Mesenchymal stem cell (in vitro differentiated cells and primary cell): ENCODE measurements at regions not wholly inside any gene's neighbourhood (a gene's known extent, or its start where the extent isn't known, plus 50 kb on each side); places are given as distances from the start of the nearest gene placed in this dataset.

Experiments
- DNase-seq: peaks from one replicate; pipeline ENCODE4 v3.0.0-alpha.2; 2013
- H2AFZ ChIP-seq: one replicate; pipeline ENCODE4 v1.6.1; 2013; ENCODE audit warnings: low read depth, mild to moderate bottlenecking, control low read depth, inconsistent platforms, low read length, moderate library complexity
- H2AK5ac ChIP-seq: 2 replicates; pipeline ENCODE4 v1.6.1; 2013; ENCODE audit warnings: low read length, moderate library complexity, mild to moderate bottlenecking, inconsistent platforms; ENCODE audit not compliant: severe bottlenecking
- H2BK120ac ChIP-seq: one replicate; pipeline ENCODE4 v1.6.1; 2013; ENCODE audit warnings: low read depth, mild to moderate bottlenecking, inconsistent platforms, low read length, moderate library complexity
- H2BK12ac ChIP-seq, 2 experiments: one replicate each; pipeline ENCODE4 v1.6.1; 2013; ENCODE audit warnings: inconsistent platforms in 2 of 2, low read length in 2 of 2, mild to moderate bottlenecking in 2 of 2, moderate library complexity in 2 of 2, control low read depth in 1 of 2
- H2BK15ac ChIP-seq: one replicate; pipeline ENCODE4 v1.6.1; 2013; ENCODE audit warnings: mild to moderate bottlenecking, low read depth, inconsistent platforms; ENCODE audit not compliant: poor library complexity, severe bottlenecking
- H2BK5ac ChIP-seq: 2 replicates; pipeline ENCODE4 v1.6.1; 2013; ENCODE audit warnings: low read depth, mild to moderate bottlenecking, low read length, control low read depth, inconsistent platforms; ENCODE audit not compliant: poor library complexity, severe bottlenecking
- H3K14ac ChIP-seq, 2 experiments: one replicate each; pipeline ENCODE4 v1.6.1; 2013; ENCODE audit warnings: inconsistent platforms in 2 of 2, low read length in 2 of 2, control low read depth in 1 of 2, mild to moderate bottlenecking in 1 of 2, moderate library complexity in 1 of 2
- H3K18ac ChIP-seq, 2 experiments: one replicate each; pipeline ENCODE4 v1.6.1; 2013; ENCODE audit warnings: inconsistent platforms in 2 of 2, low read length in 2 of 2, control low read depth in 1 of 2, low read depth in 1 of 2, mild to moderate bottlenecking in 1 of 2
- H3K23ac ChIP-seq, 2 experiments: one replicate each; pipeline ENCODE4 v1.6.1; 2013; ENCODE audit warnings: inconsistent platforms in 2 of 2, low read length in 2 of 2, mild to moderate bottlenecking in 2 of 2, moderate library complexity in 2 of 2, control low read depth in 1 of 2
- H3K27ac ChIP-seq: 2 replicates; pipeline ENCODE4 v1.5.1; 2013; ENCODE audit warnings: mild to moderate bottlenecking, moderate library complexity, low read length, control low read depth, inconsistent platforms; ENCODE audit not compliant: poor library complexity, severe bottlenecking
- H3K27me3 ChIP-seq, 2 experiments: 2 replicates each; pipeline versions ENCODE4 v1.6.1 to v1.7.0; 2013; ENCODE audit warnings: low read length in 2 of 2, mild to moderate bottlenecking in 2 of 2, moderate library complexity in 2 of 2, control low read depth in 1 of 2, inconsistent platforms in 1 of 2; ENCODE audit not compliant: control insufficient read depth in 1 of 2, insufficient read depth in 1 of 2
- H3K36me3 ChIP-seq, 2 experiments: 2 replicates each; pipeline versions ENCODE4 v1.6.1 to v1.7.0; 2013; ENCODE audit warnings: low read length in 2 of 2, control low read depth in 1 of 2, inconsistent platforms in 1 of 2, low read depth in 1 of 2, mild to moderate bottlenecking in 1 of 2; ENCODE audit not compliant: insufficient read depth in 2 of 2, control insufficient read depth in 1 of 2
- H3K4ac ChIP-seq, 2 experiments: one replicate each; pipeline ENCODE4 v1.6.1; 2013; ENCODE audit warnings: inconsistent platforms in 2 of 2, low read length in 2 of 2, mild to moderate bottlenecking in 2 of 2, moderate library complexity in 2 of 2, control low read depth in 1 of 2, low read depth in 1 of 2
- H3K4me1 ChIP-seq: 2 replicates; pipeline ENCODE4 v1.6.1; 2013; ENCODE audit warnings: low read depth, low read length, control low read depth; ENCODE audit not compliant: control insufficient read depth, insufficient read depth
- H3K4me2 ChIP-seq: 2 replicates; pipeline ENCODE4 v1.6.1; 2013; ENCODE audit warnings: low read length, mild to moderate bottlenecking, inconsistent platforms; ENCODE audit not compliant: poor library complexity, severe bottlenecking
- H3K4me3 ChIP-seq, 2 experiments: 2 replicates each; pipeline versions ENCODE4 v1.5.1 to v1.7.0; 2013; ENCODE audit warnings: low read length in 2 of 2, mild to moderate bottlenecking in 2 of 2, control low read depth in 1 of 2, low read depth in 1 of 2; ENCODE audit not compliant: insufficient read depth in 1 of 2
- H3K79me1 ChIP-seq: replicated peaks from 2 replicates; pipeline ENCODE4 v1.6.1; 2013; ENCODE audit warnings: mild to moderate bottlenecking, control low read depth, low read length, inconsistent platforms; ENCODE audit not compliant: poor library complexity, severe bottlenecking
- H3K9ac ChIP-seq: 2 replicates; pipeline ENCODE4 v1.7.0; 2013; ENCODE audit warnings: mild to moderate bottlenecking, low read length, moderate library complexity
- H3K9me3 ChIP-seq: 2 replicates; pipeline ENCODE4 v1.7.0; 2013; ENCODE audit warnings: mild to moderate bottlenecking, low read length; ENCODE audit not compliant: control insufficient read depth
- H4K8ac ChIP-seq: one replicate; pipeline ENCODE4 v1.6.1; 2013; ENCODE audit warnings: inconsistent platforms, mild to moderate bottlenecking, low read length, moderate library complexity
- H4K91ac ChIP-seq: one replicate; pipeline ENCODE4 v1.6.1; 2013; ENCODE audit warnings: mild to moderate bottlenecking, low read length, inconsistent platforms
- WGBS: methylation state at CpG from one replicate; pipeline ENCODE4 v1.1.7; 2013; ENCODE audit warnings: mixed read lengths; 5-methylcytosine and 5-hydroxymethylcytosine counted together

DNA sequence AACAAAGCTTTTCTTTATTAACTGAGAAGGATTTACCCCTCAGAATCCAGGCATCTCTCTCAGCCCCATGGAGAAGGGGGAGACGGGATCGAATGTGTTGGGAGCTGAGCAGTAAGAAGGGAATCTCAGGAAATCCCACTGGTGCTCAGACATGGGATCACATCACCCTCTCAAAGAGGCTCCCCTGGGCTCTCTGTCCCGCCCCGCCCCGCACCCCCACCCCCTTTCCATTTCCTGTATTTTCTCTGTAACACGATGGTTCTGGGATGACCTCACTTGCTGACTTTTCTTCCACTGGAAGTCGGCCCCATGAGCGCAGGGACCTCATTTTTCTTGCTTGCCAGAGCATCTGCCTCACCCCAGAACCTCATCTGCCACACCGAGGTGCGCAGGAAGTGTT lies 96.7 kb upstream of the SLC22A11 start:
- Histone ChIP-seq H3K23ac (no peak overlapping the region), H4K8ac (no peak overlapping the region), H3K4me2 (no peak overlapping the region), H2BK5ac (no peak overlapping the region), H3K18ac (no peak overlapping the region), H2AFZ (no peak overlapping the region), H2BK120ac (no peak overlapping the region), H2BK15ac (no peak overlapping the region), H3K4ac (no peak overlapping the region), H2BK12ac (no peak overlapping the region), H4K91ac (no peak overlapping the region), H3K4me3 (no peak overlapping the region), H3K36me3 (no peaks in the 10 kb centered on the region), H3K9me3 (no peaks in the 10 kb centered on the region), H3K27ac (no peak overlapping the region), H2AK5ac (no peak overlapping the region), H3K27me3 (peaks cover 7 to 37% of the 10 kb centered on the region in 2 experiments), H3K14ac (no peak overlapping the region), H3K4me1 (peaks cover 2% of the 10 kb centered on the region), H3K79me1 (no peaks in the 10 kb centered on the region), H3K9ac (peak overlapping the region; percentile 43)
- peak; percentile 1 for DNase-seq
- 11% methylated on average over 6 of the region's 10 CpGs for WGBS

DNA sequence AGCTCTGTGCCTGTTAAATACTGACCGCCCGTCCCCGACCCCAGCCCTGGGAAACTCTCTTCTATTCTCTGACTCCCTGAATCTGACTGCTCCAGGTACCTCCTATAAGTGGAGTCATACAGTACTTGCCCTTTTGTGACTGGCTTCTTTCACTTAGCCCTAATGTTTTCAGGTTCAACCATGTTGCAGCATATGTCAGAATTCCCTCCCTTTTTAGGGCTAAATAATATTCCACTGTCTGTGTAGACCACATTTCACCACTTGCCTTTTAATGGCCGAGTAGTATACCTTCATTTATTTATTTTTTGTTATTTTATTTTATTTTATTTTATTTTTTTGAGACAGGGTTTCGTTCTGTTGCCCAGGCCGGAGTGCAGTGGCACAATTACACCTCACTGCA lies 96.1 kb upstream of the SLC22A11 start:
- Histone ChIP-seq H3K9ac (no peak overlapping the region), H3K27ac (no peak overlapping the region), H3K4ac (no peak overlapping the region), H2BK120ac (no peak overlapping the region), H4K8ac (no peak overlapping the region), H3K36me3 (no peaks in the 10 kb centered on the region), H2AFZ (no peak overlapping the region), H2BK12ac (no peak overlapping the region), H3K4me3 (no peak overlapping the region), H3K27me3 (peaks cover 11 to 38% of the 10 kb centered on the region in 2 experiments), H3K9me3 (no peaks in the 10 kb centered on the region), H2AK5ac (no peak overlapping the region), H4K91ac (no peak overlapping the region), H3K14ac (no peak overlapping the region), H3K4me1 (peaks cover 2% of the 10 kb centered on the region), H2BK5ac (no peak overlapping the region), H2BK15ac (no peak overlapping the region), H3K18ac (no peak overlapping the region), H3K79me1 (no peaks in the 10 kb centered on the region), H3K4me2 (no peak overlapping the region), H3K23ac (no peak overlapping the region)
- no peak for DNase-seq
- 90% methylated on average over 5 of the region's 6 CpGs for WGBS

DNA sequence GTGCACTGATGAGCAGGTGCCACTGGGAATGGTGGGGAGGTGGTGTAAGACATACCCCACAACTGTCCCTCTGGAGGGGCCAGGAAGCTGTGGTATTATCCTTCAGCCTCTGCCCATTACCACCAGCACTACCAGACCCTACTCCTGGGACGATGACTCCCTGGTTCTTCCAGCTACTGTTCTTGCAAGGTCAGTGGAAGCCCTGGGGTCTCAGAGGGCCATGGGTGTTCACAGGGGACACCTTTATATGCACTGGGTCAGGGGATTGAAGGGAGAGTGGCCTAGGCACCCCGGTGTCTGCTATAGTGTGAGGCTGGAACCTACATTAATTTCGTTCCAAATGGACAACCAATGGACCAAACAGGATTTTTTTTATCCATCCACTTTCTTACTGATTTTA lies 94.7 kb upstream of the SLC22A11 start:
- H4K91ac ChIP-seq: no peak overlapping the region
- no peaks in the 10 kb centered on the region for H3K79me1 ChIP-seq
- no peak overlapping the region for H2AFZ ChIP-seq
- H3K4me3 ChIP-seq: no peak overlapping the region
- H3K36me3 ChIP-seq: no peaks in the 10 kb centered on the region
- H3K4ac ChIP-seq: no peak overlapping the region
- H2BK15ac ChIP-seq: no peak overlapping the region
- no peak overlapping the region for H2BK12ac ChIP-seq
- H3K18ac ChIP-seq: no peak overlapping the region
- DNase-seq: no peak
- no peak overlapping the region for H4K8ac ChIP-seq
- H3K9me3 ChIP-seq: no peaks in the 10 kb centered on the region
- no peak overlapping the region for H2BK5ac ChIP-seq
- no peak overlapping the region for H2AK5ac ChIP-seq
- peaks cover 2% of the 10 kb centered on the region for H3K4me1 ChIP-seq
- no peak overlapping the region for H2BK120ac ChIP-seq
- H3K9ac ChIP-seq: no peak overlapping the region
- WGBS: 78% methylated on average over 1 of the region's 3 CpGs
- H3K27ac ChIP-seq: no peak overlapping the region
- H3K27me3 ChIP-seq: peaks cover 6 to 32% of the 10 kb centered on the region in 2 experiments
- no peak overlapping the region for H3K14ac ChIP-seq
- no peak overlapping the region for H3K23ac ChIP-seq
- H3K4me2 ChIP-seq: no peak overlapping the region

DNA sequence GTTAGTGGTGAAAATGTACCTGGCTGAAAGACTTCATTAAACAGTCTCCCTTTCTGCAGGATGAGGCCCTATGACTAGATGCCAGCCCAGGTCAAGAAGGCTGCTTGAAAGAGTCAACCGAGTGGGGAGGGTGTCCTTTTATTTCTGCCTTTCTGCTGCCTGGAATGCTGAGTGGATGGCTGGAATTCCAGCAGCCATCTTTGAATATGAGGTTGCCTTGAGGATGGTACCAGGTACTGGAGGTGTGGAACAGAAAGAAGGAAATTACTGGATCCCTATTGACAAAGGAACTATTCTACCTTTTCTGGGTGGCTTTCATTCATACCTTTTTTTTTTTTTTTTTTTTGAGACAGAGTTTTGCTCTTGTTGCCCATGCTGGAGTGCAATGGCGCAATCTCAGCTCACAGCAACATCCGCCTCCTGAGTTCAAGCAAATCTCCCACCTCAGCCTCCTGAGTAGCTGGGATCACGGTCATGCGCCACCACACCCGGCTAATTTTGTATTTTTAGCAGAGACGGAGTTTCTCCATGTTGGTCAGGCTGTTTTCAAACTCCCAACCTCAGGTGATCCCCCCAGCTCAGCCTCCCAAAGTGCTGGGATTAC lies 89.5 kb upstream of the SLC22A11 start:
- H3K4me1 ChIP-seq: no peaks in the 10 kb centered on the region
- H3K23ac ChIP-seq: no peak overlapping the region
- H3K27me3 ChIP-seq: peaks cover 22 to 55% of the 10 kb centered on the region in 2 experiments
- no peak overlapping the region for H2BK5ac ChIP-seq
- H3K9ac ChIP-seq: no peak overlapping the region
- no peaks in the 10 kb centered on the region for H3K36me3 ChIP-seq
- H2BK120ac ChIP-seq: no peak overlapping the region
- H3K4ac ChIP-seq: no peak overlapping the region
- H3K4me3 ChIP-seq: no peak overlapping the region
- H3K27ac ChIP-seq: no peak overlapping the region
- H4K91ac ChIP-seq: no peak overlapping the region
- no peak overlapping the region for H2AK5ac ChIP-seq
- H2BK15ac ChIP-seq: no peak overlapping the region
- no peak overlapping the region for H3K4me2 ChIP-seq
- H3K79me1 ChIP-seq: no peaks in the 10 kb centered on the region
- H2BK12ac ChIP-seq: no peak overlapping the region
- no peak overlapping the region for H3K14ac ChIP-seq
- H2AFZ ChIP-seq: no peak overlapping the region
- H3K18ac ChIP-seq: no peak overlapping the region
- DNase-seq: no peak
- peaks cover 3% of the 10 kb centered on the region for H3K9me3 ChIP-seq
- no peak overlapping the region for H4K8ac ChIP-seq
- 93% methylated on average over 7 of the region's 7 CpGs for WGBS
